SK-N-SH (cell line): ENCODE measurements at regions not wholly inside any gene's neighbourhood (a gene's known extent, or its start where the extent isn't known, plus 50 kb on each side); places are given as distances from the start of the nearest gene placed in this dataset.

ENCODE experiments used
- CTCF ChIA-PET: fragments of 300-600, 350-600 bp; formaldehyde crosslinking; extraction: SDS; loops from one replicate; lab custom pipeline; 2021; lab: Yijun Ruan, JAX
- POLR2A ChIA-PET: fragments of 350-600 bp; sonication (Branson Sonifier 250); formaldehyde crosslinking; extraction: SDS; loops from one replicate; lab custom pipeline; 2020; ENCODE audit warnings: antibody characterized with exemption, inconsistent platforms; lab: Yijun Ruan, JAX
- DNase-seq: peaks from one replicate; pipeline ENCODE4 v3.0.0; 2012
- H2AFZ ChIP-seq: fragments of 200-600 bp; sonication (generic); 2 replicates; pipeline ENCODE4 v1.8.1; 2016; ENCODE audit warnings: antibody characterized with exemption, mild to moderate bottlenecking, low read depth
- H3F3A ChIP-seq: fragments of 200-600 bp; sonication (generic); replicated peaks from 2 replicates; pipeline ENCODE3; 2016; ENCODE audit warnings: antibody characterized with exemption, mild to moderate bottlenecking; ENCODE audit not compliant: insufficient read depth
- H3K27ac ChIP-seq, 2 experiments: fragments of 200-500 bp in 1 of 2; fragments of 200-600 bp in 1 of 2; sonication (Bioruptor generic) in 1 of 2; sonication (generic), shearing (Covaris generic) in 1 of 2; 2 replicates each; pipeline versions ENCODE4 v1.5.1 to v1.6.1; 2014 to 2016; ENCODE audit warnings: low read depth in 2 of 2, inconsistent platforms in 1 of 2, low read length in 1 of 2, mild to moderate bottlenecking in 1 of 2, mixed read lengths in 1 of 2
- H3K27me3 ChIP-seq: fragments of 200-600 bp; sonication (generic), shearing (Covaris generic); 2 replicates; pipeline ENCODE4 v1.6.1; 2016; ENCODE audit warnings: mixed run types; ENCODE audit not compliant: insufficient read depth
- H3K36me3 ChIP-seq, 2 experiments: fragments of 200-500 bp in 1 of 2; fragments of 200-600 bp in 1 of 2; sonication (Bioruptor generic) in 1 of 2; sonication (generic) in 1 of 2; replicated peaks in 1 of 2; 2 replicates each; pipeline versions ENCODE3 to v1.5.1; 2014 to 2016; ENCODE audit warnings: low read length in 1 of 2, mild to moderate bottlenecking in 1 of 2; ENCODE audit not compliant: insufficient read depth in 2 of 2, control insufficient read depth in 1 of 2
- H3K4me1 ChIP-seq, 2 experiments: fragments of 200-500 bp in 1 of 2; fragments of 200-600 bp in 1 of 2; sonication (Bioruptor generic) in 1 of 2; sonication (generic), shearing (Covaris generic) in 1 of 2; 2 replicates each; pipeline versions ENCODE4 v1.5.1 to v1.6.1; 2014 to 2016; ENCODE audit warnings: low read depth in 1 of 2, low read length in 1 of 2, mixed run types in 1 of 2; ENCODE audit not compliant: insufficient read depth in 2 of 2, control insufficient read depth in 1 of 2
- H3K4me2 ChIP-seq: fragments of 200-600 bp; sonication (generic), shearing (Covaris generic); 2 replicates; pipeline ENCODE4 v1.6.1; 2017; ENCODE audit warnings: mixed run types
- H3K4me3 ChIP-seq, 2 experiments: fragments of 200-500 bp in 1 of 2; fragments of 200-600 bp in 1 of 2; sonication (Bioruptor generic) in 1 of 2; sonication (generic), shearing (Covaris generic) in 1 of 2; 2 replicates each; pipeline versions ENCODE4 v1.5.1 to v1.8.1; 2014 to 2016; ENCODE audit warnings: low read depth in 2 of 2, inconsistent platforms in 1 of 2, low read length in 1 of 2, mild to moderate bottlenecking in 1 of 2, mixed read lengths in 1 of 2, moderate library complexity in 1 of 2
- H3K79me2 ChIP-seq: fragments of 200-600 bp; sonication (generic); 2 replicates; pipeline ENCODE4 v1.8.1; 2017; ENCODE audit warnings: mild to moderate bottlenecking; ENCODE audit not compliant: insufficient read depth
- H3K9ac ChIP-seq: fragments of 200-600 bp; sonication (generic); 2 replicates; pipeline ENCODE4 v1.6.1; 2017; ENCODE audit warnings: mixed run types
- H3K9me2 ChIP-seq: fragments of 200-600 bp; sonication (generic); 2 replicates; pipeline ENCODE4 v1.6.1; 2017; ENCODE audit warnings: mixed run types
- H3K9me3 ChIP-seq: fragments of 200-600 bp; sonication (generic); 2 replicates; pipeline ENCODE4 v1.6.1; 2017; ENCODE audit warnings: mixed run types, mild to moderate bottlenecking, moderate library complexity
- H4K20me1 ChIP-seq: fragments of 200-600 bp; sonication (generic); 2 replicates; pipeline ENCODE4 v1.6.1; 2017; ENCODE audit warnings: mild to moderate bottlenecking, mixed run types; ENCODE audit not compliant: insufficient read depth
- CHD2 ChIP-seq: fragments of 150-350 bp; IDR thresholded peaks from 2 replicates; pipeline ENCODE4 v1.6.1; 2018; ENCODE audit warnings: low read length; ENCODE audit not compliant: partially characterized antibody
- ELF1 ChIP-seq: IDR thresholded peaks from 2 replicates; pipeline ENCODE4 v1.4.0; 2012
- FOSL2 ChIP-seq: IDR thresholded peaks from 2 replicates; pipeline ENCODE4 v1.4.0; 2012; ENCODE audit warnings: low read depth, mild to moderate bottlenecking, moderate library complexity, borderline replicate concordance
- FOXJ3 ChIP-seq: sonication (generic); formaldehyde crosslinking; IDR thresholded peaks from 2 replicates; pipeline ENCODE4 v1.5.1; 2020; ENCODE audit warnings: mild to moderate bottlenecking, missing genetic modification reagents
- GATA2 ChIP-seq: sonication (generic); formaldehyde crosslinking; IDR thresholded peaks from 2 replicates; pipeline ENCODE4 v1.5.0; 2020; ENCODE audit warnings: mild to moderate bottlenecking, missing genetic modification reagents
- MXI1 ChIP-seq: IDR thresholded peaks from 2 replicates; pipeline ENCODE4 v1.6.1; 2012; ENCODE audit warnings: mild to moderate bottlenecking, low read depth, low read length, improper control_type of control experiment
- RFX5 ChIP-seq: IDR thresholded peaks from 2 replicates; pipeline ENCODE4 v1.6.1; 2012; ENCODE audit warnings: mild to moderate bottlenecking, improper control_type of control experiment, low read length
- TCF12 ChIP-seq: IDR thresholded peaks from 2 replicates; pipeline ENCODE4 v1.4.0; 2012
- TEAD4 ChIP-seq: IDR thresholded peaks from 2 replicates; pipeline ENCODE4 v1.4.0; 2012; ENCODE audit warnings: mild to moderate bottlenecking, borderline replicate concordance; ENCODE audit not compliant: insufficient read depth
- WGBS: methylation state at CpG from one replicate; pipeline ENCODE4 v1.1.6; 2017; ENCODE audit warnings: low lambda C conversion rate; 5-methylcytosine and 5-hydroxymethylcytosine counted together
- TF ChIP-seq, protein P1 (sequence below): IDR thresholded peaks from 2 replicates; pipeline ENCODE4 v1.6.1; 2012; ENCODE audit warnings: mild to moderate bottlenecking, low read depth, low read length, moderate library complexity
- TF ChIP-seq, protein P2 (sequence below): fragments of 150-350 bp; IDR thresholded peaks from 2 replicates; pipeline ENCODE4 v1.6.1; 2016; ENCODE audit warnings: mild to moderate bottlenecking, low read depth, low read length
- TF ChIP-seq, protein P3 (sequence below): IDR thresholded peaks from 2 replicates; pipeline ENCODE4 v1.4.0; 2012; ENCODE audit warnings: low read depth
- TF ChIP-seq, protein P4 (sequence below): IDR thresholded peaks from 2 replicates; pipeline ENCODE4 v1.4.0; 2012; ENCODE audit warnings: low read depth, borderline replicate concordance

DNA sequence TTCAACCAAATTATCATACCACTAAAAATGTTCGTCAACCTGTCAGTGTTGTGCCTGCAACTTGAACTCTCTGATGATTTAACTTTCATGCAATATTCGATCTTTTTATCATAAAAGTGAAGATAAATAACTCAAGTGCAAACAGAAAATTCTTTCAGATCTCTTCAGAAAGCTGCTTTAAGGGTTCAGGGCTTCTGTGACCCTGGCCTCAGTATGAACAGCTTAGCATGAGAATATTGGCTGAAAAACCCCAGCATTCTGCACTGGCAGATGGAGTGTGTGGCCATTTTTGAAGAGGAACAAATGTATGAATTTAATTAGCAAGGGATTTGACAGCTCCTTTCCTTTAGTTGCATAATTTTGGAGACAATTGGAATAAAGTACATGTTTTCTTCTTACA is 851.4 kb upstream of the SOX11 start:
- POLR2A ChIA-PET, result no interaction called here
- no peaks in the 10 kb centered on the region for H3K79me2 ChIP-seq
- no peaks in the 10 kb centered on the region; the same call in 1 of the 2 replicates for H3K9me3 ChIP-seq
- no peaks in the 10 kb centered on the region for H3F3A ChIP-seq
- no peaks in the 10 kb centered on the region for H3K9me2 ChIP-seq
- H3K27ac ChIP-seq, result no peak overlapping the region
- H3K4me1 ChIP-seq, result no peaks in the 10 kb centered on the region
- no peak for DNase-seq
- no peak overlapping the region for H3K4me2 ChIP-seq
- no peaks in the 10 kb centered on the region for H3K27me3 ChIP-seq
- no peak overlapping the region for H3K4me3 ChIP-seq
- H3K36me3 ChIP-seq, result no peaks in the 10 kb centered on the region
- no peak for TF ChIP-seq ELF1
- no peak for TF ChIP-seq CHD2
- TF ChIP-seq TCF12, result no peak
- TF ChIP-seq, protein P1, sequence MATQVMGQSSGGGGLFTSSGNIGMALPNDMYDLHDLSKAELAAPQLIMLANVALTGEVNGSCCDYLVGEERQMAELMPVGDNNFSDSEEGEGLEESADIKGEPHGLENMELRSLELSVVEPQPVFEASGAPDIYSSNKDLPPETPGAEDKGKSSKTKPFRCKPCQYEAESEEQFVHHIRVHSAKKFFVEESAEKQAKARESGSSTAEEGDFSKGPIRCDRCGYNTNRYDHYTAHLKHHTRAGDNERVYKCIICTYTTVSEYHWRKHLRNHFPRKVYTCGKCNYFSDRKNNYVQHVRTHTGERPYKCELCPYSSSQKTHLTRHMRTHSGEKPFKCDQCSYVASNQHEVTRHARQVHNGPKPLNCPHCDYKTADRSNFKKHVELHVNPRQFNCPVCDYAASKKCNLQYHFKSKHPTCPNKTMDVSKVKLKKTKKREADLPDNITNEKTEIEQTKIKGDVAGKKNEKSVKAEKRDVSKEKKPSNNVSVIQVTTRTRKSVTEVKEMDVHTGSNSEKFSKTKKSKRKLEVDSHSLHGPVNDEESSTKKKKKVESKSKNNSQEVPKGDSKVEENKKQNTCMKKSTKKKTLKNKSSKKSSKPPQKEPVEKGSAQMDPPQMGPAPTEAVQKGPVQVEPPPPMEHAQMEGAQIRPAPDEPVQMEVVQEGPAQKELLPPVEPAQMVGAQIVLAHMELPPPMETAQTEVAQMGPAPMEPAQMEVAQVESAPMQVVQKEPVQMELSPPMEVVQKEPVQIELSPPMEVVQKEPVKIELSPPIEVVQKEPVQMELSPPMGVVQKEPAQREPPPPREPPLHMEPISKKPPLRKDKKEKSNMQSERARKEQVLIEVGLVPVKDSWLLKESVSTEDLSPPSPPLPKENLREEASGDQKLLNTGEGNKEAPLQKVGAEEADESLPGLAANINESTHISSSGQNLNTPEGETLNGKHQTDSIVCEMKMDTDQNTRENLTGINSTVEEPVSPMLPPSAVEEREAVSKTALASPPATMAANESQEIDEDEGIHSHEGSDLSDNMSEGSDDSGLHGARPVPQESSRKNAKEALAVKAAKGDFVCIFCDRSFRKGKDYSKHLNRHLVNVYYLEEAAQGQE, result no peak
- no peak for TF ChIP-seq FOXJ3
- TF ChIP-seq, protein P2, sequence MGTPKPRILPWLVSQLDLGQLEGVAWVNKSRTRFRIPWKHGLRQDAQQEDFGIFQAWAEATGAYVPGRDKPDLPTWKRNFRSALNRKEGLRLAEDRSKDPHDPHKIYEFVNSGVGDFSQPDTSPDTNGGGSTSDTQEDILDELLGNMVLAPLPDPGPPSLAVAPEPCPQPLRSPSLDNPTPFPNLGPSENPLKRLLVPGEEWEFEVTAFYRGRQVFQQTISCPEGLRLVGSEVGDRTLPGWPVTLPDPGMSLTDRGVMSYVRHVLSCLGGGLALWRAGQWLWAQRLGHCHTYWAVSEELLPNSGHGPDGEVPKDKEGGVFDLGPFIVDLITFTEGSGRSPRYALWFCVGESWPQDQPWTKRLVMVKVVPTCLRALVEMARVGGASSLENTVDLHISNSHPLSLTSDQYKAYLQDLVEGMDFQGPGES, result no peak
- TF ChIP-seq, protein P3, sequence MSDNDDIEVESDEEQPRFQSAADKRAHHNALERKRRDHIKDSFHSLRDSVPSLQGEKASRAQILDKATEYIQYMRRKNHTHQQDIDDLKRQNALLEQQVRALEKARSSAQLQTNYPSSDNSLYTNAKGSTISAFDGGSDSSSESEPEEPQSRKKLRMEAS, result no peak
- no peak for TF ChIP-seq TEAD4
- no peak for TF ChIP-seq MXI1
- no peak for TF ChIP-seq RFX5
- no peak for TF ChIP-seq GATA2 (CRISPR knock-in tag)
- TF ChIP-seq FOSL2, result no peak
- TF ChIP-seq, protein P4, sequence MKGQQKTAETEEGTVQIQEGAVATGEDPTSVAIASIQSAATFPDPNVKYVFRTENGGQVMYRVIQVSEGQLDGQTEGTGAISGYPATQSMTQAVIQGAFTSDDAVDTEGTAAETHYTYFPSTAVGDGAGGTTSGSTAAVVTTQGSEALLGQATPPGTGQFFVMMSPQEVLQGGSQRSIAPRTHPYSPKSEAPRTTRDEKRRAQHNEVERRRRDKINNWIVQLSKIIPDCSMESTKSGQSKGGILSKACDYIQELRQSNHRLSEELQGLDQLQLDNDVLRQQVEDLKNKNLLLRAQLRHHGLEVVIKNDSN, result no peak
- TF ChIP-seq, all 33 proteins: peak for 0
- H3K9ac ChIP-seq, result no peak overlapping the region
- WGBS, result 24% methylated on average over 2 of the region's 2 CpGs
- no peak overlapping the region for H2AFZ ChIP-seq
- no peaks in the 10 kb centered on the region for H4K20me1 ChIP-seq
- CTCF ChIA-PET, result interaction anchor here (0.7 kb wide), 1 partner anchor 544 kb away, joined by 3 read pairs; no protein-coding TSS in a partner anchor
